ENCODE measurements at regions not wholly inside any gene's neighbourhood (a gene's known extent, or its start where the extent isn't known, plus 50 kb on each side); places are given as distances from the start of the nearest gene placed in this dataset.

GRCh38 chr20:50335105-50335504 is 144.5 kb downstream of the CEBPB start:
- Histone ChIP-seq H3K27ac (no peak overlapping the region), H3K4me3 (ENCODE audit: low read depth, low read length) (no peak overlapping the region), H3K27me3 (replicated peaks) (no peaks in the 10 kb centered on the region), H3K36me3 (replicated peaks) (no peaks in the 10 kb centered on the region)
- in situ Hi-C loops (cut with HindIII; ENCODE audit: low pct_ligation_motif_present, low sequenced_read_pairs) = no loop called here
- DNase-seq = peak; percentile 27
- TF ChIP-seq CTCF (IDR thresholded peaks at IDR 0.05; ENCODE audit: low read depth, low read length, missing control alignments) = no peak

- Histone ChIP-seq H3K27ac (no peak overlapping the region), H3K36me3 (replicated peaks) (no peaks in the 10 kb centered on the region), H3K4me3 (ENCODE audit: low read depth, low read length) (no peak overlapping the region), H3K27me3 (replicated peaks) (no peaks in the 10 kb centered on the region)
- in situ Hi-C loops (cut with HindIII; ENCODE audit: low pct_ligation_motif_present, low sequenced_read_pairs) = no loop called here
- DNase-seq = no peak
- no peak for TF ChIP-seq CTCF (IDR thresholded peaks at IDR 0.05; ENCODE audit: low read depth, low read length, missing control alignments)
Measured at GRCh38 chr20:50335866-50336265, 145.2 kb downstream of the CEBPB start.

- no peak for DNase-seq
Measured at GRCh38 chr20:50336661-50337060, 146.0 kb downstream of the CEBPB start.

GRCh38 chr20:50337521-50338466 is 147.2 kb downstream of the CEBPB start:
- no peak for DNase-seq
- in situ Hi-C loops (cut with HindIII; ENCODE audit: low pct_ligation_motif_present, low sequenced_read_pairs) = no loop called here
- no peak overlapping the region for H3K4me3 ChIP-seq (ENCODE audit: low read depth, low read length)
- TF ChIP-seq CTCF (IDR thresholded peaks at IDR 0.05; ENCODE audit: low read depth, low read length, missing control alignments) = no peak
- H3K36me3 ChIP-seq (replicated peaks) = no peaks in the 10 kb centered on the region
- no peak overlapping the region for H3K27ac ChIP-seq
- no peaks in the 10 kb centered on the region for H3K27me3 ChIP-seq (replicated peaks)

More at GRCh38 chr20:50336661-50337060, 146.0 kb downstream of the CEBPB start:
- in situ Hi-C loops (cut with HindIII; ENCODE audit: low pct_ligation_motif_present, low sequenced_read_pairs) = no loop called here
- Histone ChIP-seq H3K4me3 (ENCODE audit: low read depth, low read length) (no peak overlapping the region), H3K36me3 (replicated peaks) (no peaks in the 10 kb centered on the region), H3K27me3 (replicated peaks) (no peaks in the 10 kb centered on the region), H3K27ac (no peak overlapping the region)
- TF ChIP-seq CTCF (IDR thresholded peaks at IDR 0.05; ENCODE audit: low read depth, low read length, missing control alignments) = no peak

- no peak overlapping the region for H3K4me3 ChIP-seq (ENCODE audit: low read depth, low read length)
- no peak for TF ChIP-seq CTCF (IDR thresholded peaks at IDR 0.05; ENCODE audit: low read depth, low read length, missing control alignments)
- in situ Hi-C loops (cut with HindIII; ENCODE audit: low pct_ligation_motif_present, low sequenced_read_pairs) = no loop called here
- no peak for DNase-seq
- no peaks in the 10 kb centered on the region for H3K36me3 ChIP-seq (replicated peaks)
- no peaks in the 10 kb centered on the region for H3K27me3 ChIP-seq (replicated peaks)
- H3K27ac ChIP-seq = no peak overlapping the region
Measured at GRCh38 chr20:50338479-50339391, 148.1 kb downstream of the CEBPB start.
